Activated CD8-positive, alpha-beta T cell treated with anti-CD3 and anti-CD28 coated beads, Interleukin-2, amount 10 ng/mL, durations not matched to agents 7 days and 5 days (primary cell): ENCODE measurements at regions not wholly inside any gene's neighbourhood (a gene's known extent, or its start where the extent isn't known, plus 50 kb on each side); places are given as distances from the start of the nearest gene placed in this dataset.

Experiments used
- ATAC-seq: fragments of 150-1000 bp; cut with Tn5 transposase; one replicate; pipeline ENCODE4 v1.10.0; 2021; ENCODE audit warnings: moderate library complexity
- CTCF ChIA-PET: fragments of 350-600 bp; sonication (Branson Sonifier 250); formaldehyde crosslinking; loops from one replicate; lab custom pipeline; 2021; ENCODE audit warnings: antibody characterized with exemption; lab: Charles Lee
- POLR2A ChIA-PET: fragments of 350-600 bp; sonication (Branson Sonifier 250); formaldehyde crosslinking; loops from one replicate; lab custom pipeline; 2021; ENCODE audit warnings: antibody characterized with exemption; lab: Charles Lee
- DNase-seq: peaks from one replicate; pipeline ENCODE4 v3.0.0-alpha.2; 2020
- H3K27ac Mint-ChIP-seq: one replicate; pipeline ENCODE4 v1.8.0; 2021; ENCODE audit warnings: mild to moderate bottlenecking, mixed read lengths
- H3K27me3 Mint-ChIP-seq: one replicate; pipeline ENCODE4 v1.8.0; 2021; ENCODE audit warnings: low read depth, mixed read lengths
- H3K36me3 Mint-ChIP-seq: one replicate; pipeline ENCODE4 v1.8.0; 2021; ENCODE audit warnings: low read depth, mixed read lengths
- H3K4me1 Mint-ChIP-seq: one replicate; pipeline ENCODE4 v1.8.0; 2021; ENCODE audit warnings: low read depth, mixed read lengths
- H3K4me3 Mint-ChIP-seq: one replicate; pipeline ENCODE4 v1.8.0; 2021; ENCODE audit warnings: mild to moderate bottlenecking, mixed read lengths
- H3K9me3 Mint-ChIP-seq: one replicate; pipeline ENCODE4 v1.8.0; 2022; ENCODE audit warnings: mixed read lengths; ENCODE audit not compliant: insufficient read depth

- Mint-ChIP-seq H3K27ac (no peak overlapping the region), H3K9me3 (no peaks in the 10 kb centered on the region), H3K4me3 (no peak overlapping the region), H3K27me3 (no peaks in the 10 kb centered on the region), H3K36me3 (no peaks in the 10 kb centered on the region), H3K4me1 (no peaks in the 10 kb centered on the region)
- ChIA-PET CTCF (interaction anchor here (1.1 kb wide), 1 partner anchor 265 kb away, joined by 5 read pairs; no protein-coding TSS in a partner anchor), POLR2A (no interaction called here)
- ATAC-seq (no peak), DNase-seq (no peak)
These were observed 123.2 kb downstream of the MAB21L3 start for GRCh38 chr1:116234429-116234828.

- no peak for DNase-seq
- Mint-ChIP-seq H3K27me3 (no peaks in the 10 kb centered on the region), H3K4me3 (no peak overlapping the region), H3K4me1 (no peaks in the 10 kb centered on the region), H3K9me3 (no peaks in the 10 kb centered on the region), H3K36me3 (no peaks in the 10 kb centered on the region), H3K27ac (no peak overlapping the region)
- no peak for ATAC-seq
- ChIA-PET POLR2A (no interaction called here), CTCF (no interaction called here)
These were observed 128.7 kb downstream of the MAB21L3 start for GRCh38 chr1:116239916-116240315.

- DNase-seq (no peak), ATAC-seq (no peak)
- Mint-ChIP-seq H3K27ac (no peak overlapping the region), H3K4me3 (no peak overlapping the region), H3K27me3 (no peaks in the 10 kb centered on the region), H3K36me3 (no peaks in the 10 kb centered on the region), H3K4me1 (no peaks in the 10 kb centered on the region), H3K9me3 (no peaks in the 10 kb centered on the region)
- ChIA-PET POLR2A (no interaction called here), CTCF (interaction anchor here (1.5 kb wide), 1 partner anchor 74 kb away, joined by 4 read pairs; no protein-coding TSS in a partner anchor)
These were observed 130.3 kb upstream of the ATP1A1 start for GRCh38 chr1:116242741-116243140.

- H3K4me3 Mint-ChIP-seq: no peak overlapping the region
- DNase-seq (no peak), ATAC-seq (no peak)
- no peak overlapping the region for H3K27ac Mint-ChIP-seq
- no peaks in the 10 kb centered on the region for H3K36me3 Mint-ChIP-seq
- CTCF ChIA-PET: interaction anchor here (1.5 kb wide), 1 partner anchor 75 kb away, joined by 4 read pairs; no protein-coding TSS in a partner anchor
- H3K9me3 Mint-ChIP-seq: no peaks in the 10 kb centered on the region
- H3K4me1 Mint-ChIP-seq: no peaks in the 10 kb centered on the region
- H3K27me3 Mint-ChIP-seq: no peaks in the 10 kb centered on the region
- POLR2A ChIA-PET: no interaction called here
These were observed 129.6 kb upstream of the ATP1A1 start for GRCh38 chr1:116243333-116244054.

- Mint-ChIP-seq H3K9me3 (no peaks in the 10 kb centered on the region), H3K36me3 (no peaks in the 10 kb centered on the region), H3K4me3 (no peak overlapping the region), H3K27ac (no peak overlapping the region), H3K27me3 (no peaks in the 10 kb centered on the region), H3K4me1 (no peaks in the 10 kb centered on the region)
- ChIA-PET CTCF (no interaction called here), POLR2A (no interaction called here)
- ATAC-seq: no peak
- DNase-seq: no peak
These were observed 126.9 kb upstream of the ATP1A1 start for GRCh38 chr1:116246174-116246573.

GRCh38 chr1:116252271-116252670 is 120.8 kb upstream of the ATP1A1 start:
- DNase-seq (no peak), ATAC-seq (no peak)
- ChIA-PET CTCF (interaction anchor here (1.6 kb wide), 1 partner anchor 232 kb away, joined by 3 read pairs; no protein-coding TSS in a partner anchor), POLR2A (no interaction called here)
- Mint-ChIP-seq H3K4me1 (peaks cover 13% of the 10 kb centered on the region), H3K4me3 (no peak overlapping the region), H3K27ac (no peak overlapping the region), H3K9me3 (no peaks in the 10 kb centered on the region), H3K27me3 (no peaks in the 10 kb centered on the region), H3K36me3 (no peaks in the 10 kb centered on the region)

GRCh38 chr1:116252785-116253184 is 120.3 kb upstream of the ATP1A1 start:
- no peak overlapping the region for H3K4me3 Mint-ChIP-seq
- H3K27ac Mint-ChIP-seq: no peak overlapping the region
- CTCF ChIA-PET: interaction anchor here (1.6 kb wide), 1 partner anchor 232 kb away, joined by 3 read pairs; no protein-coding TSS in a partner anchor
- H3K4me1 Mint-ChIP-seq: peaks cover 18% of the 10 kb centered on the region
- ATAC-seq: no peak
- DNase-seq: no peak
- no peaks in the 10 kb centered on the region for H3K36me3 Mint-ChIP-seq
- H3K9me3 Mint-ChIP-seq: no peaks in the 10 kb centered on the region
- POLR2A ChIA-PET: no interaction called here
- H3K27me3 Mint-ChIP-seq: no peaks in the 10 kb centered on the region

- CTCF ChIA-PET: no interaction called here
- H3K4me1 Mint-ChIP-seq: peaks cover 26% of the 10 kb centered on the region
These were observed 119.3 kb upstream of the ATP1A1 start for GRCh38 chr1:116253566-116254382.

GRCh38 chr1:116254776-116255175 is 118.3 kb upstream of the ATP1A1 start:
- Mint-ChIP-seq H3K9me3 (no peaks in the 10 kb centered on the region), H3K4me1 (peaks cover 36% of the 10 kb centered on the region), H3K27me3 (no peaks in the 10 kb centered on the region), H3K36me3 (no peaks in the 10 kb centered on the region), H3K4me3 (no peak overlapping the region), H3K27ac (no peak overlapping the region)
- ATAC-seq (no peak), DNase-seq (no peak)
- POLR2A ChIA-PET: no interaction called here
- CTCF ChIA-PET: interaction anchor here (1.7 kb wide), 1 partner anchor 116 kb away, joined by 4 read pairs; no protein-coding TSS in a partner anchor

More at GRCh38 chr1:116253566-116254382, 119.3 kb upstream of the ATP1A1 start:
- POLR2A ChIA-PET: no interaction called here
- Mint-ChIP-seq H3K4me3 (no peak overlapping the region), H3K27ac (no peak overlapping the region), H3K9me3 (no peaks in the 10 kb centered on the region), H3K36me3 (no peaks in the 10 kb centered on the region), H3K27me3 (no peaks in the 10 kb centered on the region)
- DNase-seq: no peak
- ATAC-seq: no peak

- peaks cover 43% of the 10 kb centered on the region for H3K4me1 Mint-ChIP-seq
- CTCF ChIA-PET: interaction anchor here (1.1 to 1.7 kb wide), 3 partner anchors 117 to 244 kb away, joined by 3 to 4 read pairs (median 4); no protein-coding TSS in a partner anchor
- no peak overlapping the region for H3K4me3 Mint-ChIP-seq
- no peak overlapping the region for H3K27ac Mint-ChIP-seq
- H3K9me3 Mint-ChIP-seq: no peaks in the 10 kb centered on the region
- POLR2A ChIA-PET: no interaction called here
- H3K36me3 Mint-ChIP-seq: no peaks in the 10 kb centered on the region
- no peak for ATAC-seq
- no peak for DNase-seq
- no peaks in the 10 kb centered on the region for H3K27me3 Mint-ChIP-seq
These were observed 117.4 kb upstream of the ATP1A1 start for GRCh38 chr1:116255486-116256285.

GRCh38 chr1:116256286-116256649 is 116.8 kb upstream of the ATP1A1 start:
- no peak for ATAC-seq
- H3K36me3 Mint-ChIP-seq: no peaks in the 10 kb centered on the region
- no peak for DNase-seq
- H3K27me3 Mint-ChIP-seq: no peaks in the 10 kb centered on the region
- H3K4me3 Mint-ChIP-seq: no peak overlapping the region
- no peaks in the 10 kb centered on the region for H3K9me3 Mint-ChIP-seq
- ChIA-PET CTCF (interaction anchor here (1.1 to 1.3 kb wide), 2 partner anchors 230 to 243 kb away, joined by 3 to 4 read pairs; no protein-coding TSS in a partner anchor), POLR2A (no interaction called here)
- H3K4me1 Mint-ChIP-seq: peaks cover 45% of the 10 kb centered on the region
- H3K27ac Mint-ChIP-seq: no peak overlapping the region
